GM19238 (cell line): ENCODE measurements at regions not wholly inside any gene's neighbourhood (a gene's known extent, or its start where the extent isn't known, plus 50 kb on each side); places are given as distances from the start of the nearest gene placed in this dataset.
"Not testable (repeated sequence)": the region's sequence is repeated elsewhere in the genome, so short reads cannot be mapped to it uniquely, and the experiment has no call there.

Experiments
- DNase-seq: peaks from one replicate; pipeline ENCODE4 v3.0.0; 2011; ENCODE audit warnings: low spot score; ENCODE audit not compliant: insufficient read length

GRCh38 chr1:25134307-25134706 is 98.0 kb downstream of the SYF2 start:
- DNase-seq, result no peak

GRCh38 chr1:25131794-25132193 is 100.5 kb downstream of the SYF2 start:
- no peak for DNase-seq

GRCh38 chr1:25130895-25131294 is 101.4 kb downstream of the SYF2 start:
- DNase-seq, result no peak

- no peak for DNase-seq
These were observed 102.9 kb downstream of the SYF2 start for GRCh38 chr1:25129380-25129779.

- DNase-seq, result peak; percentile 18
These were observed 104.1 kb downstream of the SYF2 start for GRCh38 chr1:25128121-25128621.

GRCh38 chr1:25126562-25126961 is 105.7 kb downstream of the SYF2 start:
- no peak for DNase-seq

GRCh38 chr1:25123551-25123950 is 108.8 kb downstream of the SYF2 start:
- DNase-seq, result no peak

- no peak for DNase-seq
These were observed 109.6 kb downstream of the SYF2 start for GRCh38 chr1:25122747-25123146.

- DNase-seq, result no peak
These were observed 112.0 kb downstream of the SYF2 start for GRCh38 chr1:25120281-25120680.

- DNase-seq, result no peak
These were observed 113.8 kb downstream of the SYF2 start for GRCh38 chr1:25118546-25118945.

- no peak for DNase-seq
These were observed 115.0 kb downstream of the SYF2 start for GRCh38 chr1:25117233-25117823.

- DNase-seq, result no peak
These were observed 115.5 kb downstream of the SYF2 start for GRCh38 chr1:25116832-25117231.

- not testable (repeated sequence) for DNase-seq
These were observed 116.2 kb downstream of the SYF2 start for GRCh38 chr1:25116117-25116516.

- no peak for DNase-seq
These were observed 118.6 kb downstream of the SYF2 start for GRCh38 chr1:25113731-25114130.

- DNase-seq, result no peak
These were observed 119.2 kb downstream of the SYF2 start for GRCh38 chr1:25113086-25113485.

GRCh38 chr1:25112400-25112799 is 119.9 kb downstream of the SYF2 start:
- no peak for DNase-seq

GRCh38 chr1:25111706-25112105 is 120.6 kb downstream of the SYF2 start:
- DNase-seq, result no peak

- DNase-seq, result no peak
These were observed 121.8 kb downstream of the SYF2 start for GRCh38 chr1:25110485-25110884.

GRCh38 chr1:25110036-25110435 is 122.3 kb downstream of the SYF2 start:
- no peak for DNase-seq

GRCh38 chr1:25109531-25109951 is 122.8 kb downstream of the SYF2 start:
- DNase-seq, result no peak

- no peak for DNase-seq
These were observed 124.7 kb downstream of the SYF2 start for GRCh38 chr1:25107643-25108010.

GRCh38 chr1:25106976-25107642 is 125.2 kb downstream of the SYF2 start:
- DNase-seq, result no peak

- DNase-seq, result no peak
These were observed 126.0 kb downstream of the SYF2 start for GRCh38 chr1:25106352-25106751.
